GM23338 (cell line): ENCODE measurements at regions not wholly inside any gene's neighbourhood (a gene's known extent, or its start where the extent isn't known, plus 50 kb on each side); places are given as distances from the start of the nearest gene placed in this dataset.

Experiments used
- ATAC-seq: fragments of 200-7000 bp; cut with Tn5 transposase; 3 replicates; pipeline ENCODE4 v1.9.1; 2020
- DNase-seq: peaks from one replicate; pipeline ENCODE4 v3.0.0-alpha.2; 2015; ENCODE audit warnings: low spot score
- H2AFZ ChIP-seq: fragments of 200-600 bp; sonication (generic); 2 replicates; pipeline ENCODE4 v1.8.0; 2016; ENCODE audit warnings: antibody characterized with exemption, mild to moderate bottlenecking, moderate library complexity
- H3F3A ChIP-seq: fragments of 200-600 bp; sonication (generic); replicated peaks from 2 replicates; pipeline ENCODE4 v1.8.0; 2017; ENCODE audit warnings: antibody characterized with exemption, mixed run types, low read depth
- H3K27ac ChIP-seq: fragments of 200-600 bp; sonication (generic); 2 replicates; pipeline ENCODE4 v1.6.1; 2016; ENCODE audit warnings: low read depth
- H3K27me3 ChIP-seq: fragments of 200-600 bp; sonication (generic); 2 replicates; pipeline ENCODE4 v1.8.0; 2016; ENCODE audit warnings: mild to moderate bottlenecking, mixed run types, moderate library complexity; ENCODE audit not compliant: insufficient read depth
- H3K36me3 ChIP-seq: fragments of 200-600 bp; sonication (generic); 2 replicates; pipeline ENCODE4 v1.8.0; 2016; ENCODE audit warnings: mild to moderate bottlenecking; ENCODE audit not compliant: insufficient read depth
- H3K4me1 ChIP-seq: fragments of 200-600 bp; sonication (generic); 2 replicates; pipeline ENCODE4 v1.8.0; 2016; ENCODE audit warnings: mild to moderate bottlenecking, moderate library complexity; ENCODE audit not compliant: insufficient read depth
- H3K4me2 ChIP-seq: fragments of 200-600 bp; sonication (generic); 2 replicates; pipeline ENCODE4 v1.7.1; 2017; ENCODE audit warnings: mixed run types
- H3K4me3 ChIP-seq: fragments of 200-600 bp; sonication (generic); 2 replicates; pipeline ENCODE4 v1.6.1; 2016; ENCODE audit warnings: mixed run types
- H3K79me2 ChIP-seq: fragments of 200-600 bp; sonication (generic); replicated peaks from 2 replicates; pipeline ENCODE4 v1.8.0; 2017; ENCODE audit warnings: mild to moderate bottlenecking; ENCODE audit not compliant: insufficient read depth
- H3K9me2 ChIP-seq: fragments of 200-600 bp; sonication (generic); 2 replicates; pipeline ENCODE4 v1.8.0; 2017; ENCODE audit not compliant: insufficient read depth
- H4K20me1 ChIP-seq: fragments of 200-600 bp; sonication (generic); replicated peaks from 2 replicates; pipeline ENCODE4 v1.8.0; 2017; ENCODE audit warnings: mild to moderate bottlenecking; ENCODE audit not compliant: insufficient read depth
- H3K27ac Mint-ChIP-seq: 2 replicates; pipeline ENCODE4 v1.8.0; 2020; ENCODE audit warnings: inconsistent platforms, mild to moderate bottlenecking, moderate library complexity, mixed read lengths
- H3K27me3 Mint-ChIP-seq: 3 replicates; pipeline ENCODE4 v1.8.0; 2022; ENCODE audit warnings: low read depth, mild to moderate bottlenecking, moderate library complexity, mixed read lengths, inconsistent platforms; ENCODE audit not compliant: insufficient read depth, poor library complexity
- H3K36me3 Mint-ChIP-seq: 3 replicates; pipeline ENCODE4 v1.8.0; 2021; ENCODE audit warnings: low read depth, mild to moderate bottlenecking, inconsistent platforms, moderate library complexity, mixed read lengths
- H3K4me1 Mint-ChIP-seq: 3 replicates; pipeline ENCODE4 v1.8.0; 2020; ENCODE audit warnings: mild to moderate bottlenecking, inconsistent platforms, mixed read lengths
- H3K4me3 Mint-ChIP-seq: 3 replicates; pipeline ENCODE4 v1.8.0; 2021; ENCODE audit warnings: moderate library complexity, mild to moderate bottlenecking, inconsistent platforms, mixed read lengths
- H3K9me3 Mint-ChIP-seq: 3 replicates; pipeline ENCODE4 v1.8.0; 2020; ENCODE audit warnings: moderate library complexity, mild to moderate bottlenecking, inconsistent platforms, mixed read lengths
- CREB1 ChIP-seq: fragments of 250-450 bp; sonication (Bioruptor Pico); IDR thresholded peaks from 2 replicates; pipeline ENCODE4 v1.5.0; 2020; ENCODE audit warnings: low read depth, mild to moderate bottlenecking, moderate library complexity
- CTCF ChIP-seq, 2 experiments: fragments of 200-600 bp in 1 of 2; sonication (generic) in 1 of 2; conservative IDR thresholded peaks; 2 replicates each; pipeline versions ENCODE4 v1.5.1 to v1.6.1; 2016 to 2017; ENCODE audit warnings: antibody characterized with exemption in 2 of 2, low read depth in 2 of 2, mild to moderate bottlenecking in 2 of 2, moderate library complexity in 1 of 2
- ETS1 ChIP-seq: IDR thresholded peaks from 2 replicates; pipeline ENCODE4 v1.6.1; 2016; ENCODE audit warnings: antibody characterized with exemption
- EZH2 ChIP-seq: fragments of 200-600 bp; sonication (generic); IDR thresholded peaks from one replicate; pipeline ENCODE4 v1.8.0; 2017; ENCODE audit warnings: antibody characterized with exemption, mild to moderate bottlenecking, low read depth; ENCODE audit not compliant: unreplicated experiment
- JUNB ChIP-seq: IDR thresholded peaks from one replicate; pipeline ENCODE4 v1.6.1; 2016; ENCODE audit warnings: antibody characterized with exemption; ENCODE audit not compliant: unreplicated experiment
- POLR2AphosphoS5 ChIP-seq: IDR thresholded peaks from 2 replicates; pipeline ENCODE4 v1.6.1; 2016; ENCODE audit warnings: antibody characterized with exemption, low read depth
- REST ChIP-seq: IDR thresholded peaks from one replicate; pipeline ENCODE4 v1.6.1; 2018; ENCODE audit warnings: antibody characterized with exemption; ENCODE audit not compliant: unreplicated experiment
- ZNF114 ChIP-seq: fragments of 250-450 bp; sonication (Bioruptor Pico); IDR thresholded peaks from 2 replicates; pipeline ENCODE4 v1.5.0; 2020; ENCODE audit warnings: mild to moderate bottlenecking, moderate library complexity

- Histone ChIP-seq H3K4me3 (no peak overlapping the region), H3F3A (no peaks in the 10 kb centered on the region), H3K4me2 (no peak overlapping the region), H4K20me1 (no peaks in the 10 kb centered on the region), H2AFZ (no peak overlapping the region; the same call in 1 of the 2 replicates), H3K79me2 (no peaks in the 10 kb centered on the region), H3K36me3 (no peaks in the 10 kb centered on the region), H3K9me2 (peaks cover 3% of the 10 kb centered on the region; the same call in 1 of the 2 replicates), H3K27ac (no peak overlapping the region), H3K4me1 (no peaks in the 10 kb centered on the region), H3K27me3 (no peaks in the 10 kb centered on the region)
- H3K4me1 Mint-ChIP-seq, result peaks cover 19% of the 10 kb centered on the region
- H3K27me3 Mint-ChIP-seq, result peaks cover 6% of the 10 kb centered on the region
- ATAC-seq, result peak; percentile 85
- peak overlapping the region; percentile 56; the same call in 1 of the 2 replicates for H3K27ac Mint-ChIP-seq
- peak; percentile 27 for DNase-seq
- no peaks in the 10 kb centered on the region; the same call in 2 of the 3 replicates for H3K9me3 Mint-ChIP-seq
- H3K36me3 Mint-ChIP-seq, result no peaks in the 10 kb centered on the region
- no peak for TF ChIP-seq REST
- no peak for TF ChIP-seq JUNB
- 0 out of 4 replicates have a peak, but pooled peaks of 1 of the 2 experiments have one; percentile 1 for TF ChIP-seq CTCF (conservative IDR thresholded peaks at IDR 0.05; ENCODE audit: low read depth in 2 of 2)
- no peak overlapping the region for H3K4me3 Mint-ChIP-seq
Measured at GRCh38 chr12:114868995-114869834, 185.2 kb upstream of the TBX3 start.

- H3K4me3 ChIP-seq, result no peak overlapping the region
- H3K4me1 ChIP-seq, result no peaks in the 10 kb centered on the region
- no peaks in the 10 kb centered on the region for H4K20me1 ChIP-seq
- Mint-ChIP-seq H3K9me3 (no peaks in the 10 kb centered on the region; the same call in 2 of the 3 replicates), H3K4me1 (peaks cover 19% of the 10 kb centered on the region), H3K27me3 (peaks cover 8% of the 10 kb centered on the region), H3K27ac (no peak overlapping the region), H3K4me3 (no peak overlapping the region), H3K36me3 (no peaks in the 10 kb centered on the region)
- no peaks in the 10 kb centered on the region for H3F3A ChIP-seq
- no peaks in the 10 kb centered on the region for H3K36me3 ChIP-seq
- DNase-seq (no peak), ATAC-seq (no peak)
- H3K4me2 ChIP-seq, result no peak overlapping the region
- no peaks in the 10 kb centered on the region for H3K79me2 ChIP-seq
- no peak overlapping the region for H3K27ac ChIP-seq
- TF ChIP-seq REST (no peak), EZH2 (no peak), CREB1 (no peak), ETS1 (no peak), POLR2AphosphoS5 (no peak), ZNF114 (no peak)
- H3K27me3 ChIP-seq, result no peaks in the 10 kb centered on the region
- H2AFZ ChIP-seq, result no peak overlapping the region
- peaks cover 3% of the 10 kb centered on the region; the same call in 1 of the 2 replicates for H3K9me2 ChIP-seq
Measured at GRCh38 chr12:114866331-114866730, 182.4 kb upstream of the TBX3 start.
